Kidney epithelial cell (primary cell): ENCODE measurements at regions not wholly inside any gene's neighbourhood (a gene's known extent, or its start where the extent isn't known, plus 50 kb on each side); places are given as distances from the start of the nearest gene placed in this dataset.

Experiments used
- DNase-seq: peaks from one replicate; pipeline ENCODE4 v3.0.0-alpha.2; 2010; ENCODE audit warnings: low read depth
- H3K27me3 ChIP-seq: 2 replicates; pipeline ENCODE4 v1.6.0; 2011; ENCODE audit warnings: low read length; ENCODE audit not compliant: control insufficient read depth, insufficient read depth
- H3K36me3 ChIP-seq: 2 replicates; pipeline ENCODE4 v1.5.1; 2011; ENCODE audit warnings: low read length; ENCODE audit not compliant: control insufficient read depth, insufficient read depth
- H3K4me3 ChIP-seq: 2 replicates; pipeline ENCODE4 v1.5.1; 2011; ENCODE audit warnings: low read depth, mild to moderate bottlenecking, control low read depth, low read length
- CTCF ChIP-seq: IDR thresholded peaks from 2 replicates; pipeline ENCODE4 v1.5.1; 2011; ENCODE audit warnings: mild to moderate bottlenecking, moderate library complexity, low read length, control low read depth, inconsistent platforms; ENCODE audit not compliant: insufficient read depth, poor library complexity, severe bottlenecking

DNA sequence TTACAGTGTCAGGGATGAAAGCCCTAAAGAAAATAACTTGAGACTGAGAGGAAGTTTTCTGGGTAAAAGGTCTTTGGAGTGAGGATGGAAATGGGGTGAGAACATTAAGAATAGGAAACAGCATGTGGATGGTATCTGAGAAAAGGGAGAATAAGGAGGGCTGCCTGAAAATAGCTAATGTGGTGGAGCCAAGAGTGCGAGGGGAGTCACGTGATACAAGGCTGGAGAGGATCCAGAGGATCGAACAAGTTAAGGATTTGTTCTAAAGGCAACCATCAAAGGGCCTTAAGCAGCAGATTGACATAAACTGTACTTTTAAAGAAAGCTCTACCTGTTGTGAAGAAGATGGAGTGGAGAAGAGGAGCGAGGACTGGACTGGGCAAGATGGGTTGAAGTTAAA, 347.4 kb upstream of the AGA start:
- TF ChIP-seq CTCF, result no peak

DNA sequence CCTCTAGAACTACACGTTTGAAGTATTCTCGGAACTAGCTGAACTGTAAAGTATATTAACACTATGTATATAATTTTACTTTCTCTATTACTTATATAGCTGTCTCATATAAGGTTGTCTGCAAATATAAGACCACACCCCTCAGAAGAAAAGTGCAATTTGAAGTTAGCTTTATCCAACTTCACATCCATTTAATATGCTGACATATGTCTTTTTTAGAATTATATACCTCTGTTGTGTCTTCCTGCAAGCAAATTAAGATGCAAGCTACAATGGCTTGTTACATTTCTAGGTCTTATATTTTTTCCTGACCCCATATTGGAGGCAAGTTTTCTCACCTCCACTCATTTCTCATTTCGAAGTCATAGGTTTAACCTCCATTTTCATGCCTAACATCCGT, 349.0 kb upstream of the AGA start:
- no peak for DNase-seq
- H3K4me3 ChIP-seq, result no peak overlapping the region
- TF ChIP-seq CTCF, result no peak
- no peaks in the 10 kb centered on the region for H3K27me3 ChIP-seq
- H3K36me3 ChIP-seq, result no peaks in the 10 kb centered on the region

More for the DNA sequence above, 347.4 kb upstream of the AGA start:
- H3K27me3 ChIP-seq, result no peaks in the 10 kb centered on the region
- H3K4me3 ChIP-seq, result no peak overlapping the region
- no peak for DNase-seq
- H3K36me3 ChIP-seq, result no peaks in the 10 kb centered on the region

- H3K4me3 ChIP-seq, result no peak overlapping the region
- H3K36me3 ChIP-seq, result no peaks in the 10 kb centered on the region
- TF ChIP-seq CTCF, result no peak
- no peaks in the 10 kb centered on the region for H3K27me3 ChIP-seq
- no peak for DNase-seq
These were observed 354.6 kb upstream of the AGA start for GRCh38 chr4:177796841-177797240.

- no peak for TF ChIP-seq CTCF
- Histone ChIP-seq H3K36me3 (no peaks in the 10 kb centered on the region), H3K4me3 (no peak overlapping the region), H3K27me3 (no peaks in the 10 kb centered on the region)
- no peak for DNase-seq
These were observed 355.9 kb upstream of the AGA start for GRCh38 chr4:177798161-177798560.

DNA sequence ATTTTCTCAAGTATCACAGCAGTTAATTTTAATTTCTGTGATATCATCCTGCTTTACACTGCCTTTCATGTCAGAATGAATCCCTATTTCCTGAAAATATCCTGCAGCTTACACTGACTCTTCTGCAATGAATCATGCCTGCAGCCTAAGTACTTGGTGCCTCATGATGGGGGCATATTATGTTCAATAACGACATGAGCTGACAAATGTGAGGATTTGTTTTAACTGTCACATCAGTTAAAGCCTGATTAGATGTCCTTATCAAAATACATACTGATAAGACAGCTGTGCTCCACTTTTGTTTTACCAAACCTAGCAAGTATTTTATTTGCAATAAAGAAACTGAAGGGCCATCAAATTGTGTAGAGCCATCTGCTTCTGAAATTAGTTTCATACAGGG, 359.9 kb upstream of the AGA start:
- Histone ChIP-seq H3K36me3 (no peaks in the 10 kb centered on the region), H3K4me3 (no peak overlapping the region), H3K27me3 (no peaks in the 10 kb centered on the region)
- DNase-seq, result no peak
- TF ChIP-seq CTCF, result no peak

GRCh38 chr4:177802661-177803060, 360.4 kb upstream of the AGA start:
- H3K27me3 ChIP-seq, result no peaks in the 10 kb centered on the region
- no peaks in the 10 kb centered on the region for H3K36me3 ChIP-seq
- TF ChIP-seq CTCF, result no peak
- no peak for DNase-seq
- no peak overlapping the region for H3K4me3 ChIP-seq
